GM23338 (cell line): ENCODE measurements at regions not wholly inside any gene's neighbourhood (a gene's known extent, or its start where the extent isn't known, plus 50 kb on each side); places are given as distances from the start of the nearest gene placed in this dataset.

Experiments used
- CREB1 ChIP-seq: fragments of 250-450 bp; sonication (Bioruptor Pico); IDR thresholded peaks from 2 replicates; pipeline ENCODE4 v1.5.0; 2020; ENCODE audit warnings: low read depth, mild to moderate bottlenecking, moderate library complexity
- EZH2 ChIP-seq: fragments of 200-600 bp; sonication (generic); IDR thresholded peaks from one replicate; pipeline ENCODE4 v1.8.0; 2017; ENCODE audit warnings: antibody characterized with exemption, mild to moderate bottlenecking, low read depth; ENCODE audit not compliant: unreplicated experiment
- EZH2phosphoT487 ChIP-seq: fragments of 200-600 bp; sonication (generic); IDR thresholded peaks from one replicate; pipeline ENCODE4 v1.8.1; 2018; ENCODE audit warnings: antibody characterized with exemption; ENCODE audit not compliant: unreplicated experiment
- JUNB ChIP-seq: IDR thresholded peaks from one replicate; pipeline ENCODE4 v1.6.1; 2016; ENCODE audit warnings: antibody characterized with exemption; ENCODE audit not compliant: unreplicated experiment
- POLR2AphosphoS5 ChIP-seq: IDR thresholded peaks from 2 replicates; pipeline ENCODE4 v1.6.1; 2016; ENCODE audit warnings: antibody characterized with exemption, low read depth
- ZNF114 ChIP-seq: fragments of 250-450 bp; sonication (Bioruptor Pico); IDR thresholded peaks from 2 replicates; pipeline ENCODE4 v1.5.0; 2020; ENCODE audit warnings: mild to moderate bottlenecking, moderate library complexity
- ZNF331 ChIP-seq: fragments of 250-450 bp; sonication (Bioruptor Pico); IDR thresholded peaks from 2 replicates; pipeline ENCODE4 v1.5.0; 2020; ENCODE audit warnings: low read depth, mild to moderate bottlenecking, moderate library complexity
- TF ChIP-seq, protein P1 (sequence below), 2 experiments: fragments of 200-600 bp in 1 of 2; sonication (generic) in 1 of 2; conservative IDR thresholded peaks; 2 replicates each; pipeline versions ENCODE4 v1.5.1 to v1.6.1; 2016 to 2017; ENCODE audit warnings: antibody characterized with exemption in 2 of 2, low read depth in 2 of 2, mild to moderate bottlenecking in 2 of 2, moderate library complexity in 1 of 2
- TF ChIP-seq, protein P2 (sequence below): IDR thresholded peaks from one replicate; pipeline ENCODE4 v1.6.1; 2018; ENCODE audit warnings: antibody characterized with exemption; ENCODE audit not compliant: unreplicated experiment
- TF ChIP-seq, protein P3 (sequence below): IDR thresholded peaks from 2 replicates; pipeline ENCODE4 v1.6.1; 2016; ENCODE audit warnings: antibody characterized with exemption

DNA sequence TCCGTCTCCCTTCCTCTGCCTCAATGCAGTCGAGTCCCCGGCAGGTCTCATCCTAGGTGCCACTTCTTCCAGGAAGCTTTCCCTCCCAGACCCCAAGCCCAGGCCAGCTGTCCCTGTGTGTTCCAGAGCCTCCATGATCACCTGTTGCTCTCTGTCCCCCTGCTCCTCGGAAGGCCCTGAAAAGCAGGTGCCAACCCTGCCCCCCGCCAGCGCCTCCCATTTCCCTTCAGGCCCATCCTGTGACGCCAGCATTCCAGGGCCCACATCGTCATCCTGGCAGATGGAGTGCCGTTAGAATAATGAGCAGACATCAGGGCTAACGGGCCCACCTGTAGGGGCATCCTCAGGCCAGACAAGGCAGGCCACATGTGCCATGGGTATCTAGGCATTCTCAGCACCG, 253.0 kb upstream of the PPP2R2D start:
- TF ChIP-seq, protein P1, sequence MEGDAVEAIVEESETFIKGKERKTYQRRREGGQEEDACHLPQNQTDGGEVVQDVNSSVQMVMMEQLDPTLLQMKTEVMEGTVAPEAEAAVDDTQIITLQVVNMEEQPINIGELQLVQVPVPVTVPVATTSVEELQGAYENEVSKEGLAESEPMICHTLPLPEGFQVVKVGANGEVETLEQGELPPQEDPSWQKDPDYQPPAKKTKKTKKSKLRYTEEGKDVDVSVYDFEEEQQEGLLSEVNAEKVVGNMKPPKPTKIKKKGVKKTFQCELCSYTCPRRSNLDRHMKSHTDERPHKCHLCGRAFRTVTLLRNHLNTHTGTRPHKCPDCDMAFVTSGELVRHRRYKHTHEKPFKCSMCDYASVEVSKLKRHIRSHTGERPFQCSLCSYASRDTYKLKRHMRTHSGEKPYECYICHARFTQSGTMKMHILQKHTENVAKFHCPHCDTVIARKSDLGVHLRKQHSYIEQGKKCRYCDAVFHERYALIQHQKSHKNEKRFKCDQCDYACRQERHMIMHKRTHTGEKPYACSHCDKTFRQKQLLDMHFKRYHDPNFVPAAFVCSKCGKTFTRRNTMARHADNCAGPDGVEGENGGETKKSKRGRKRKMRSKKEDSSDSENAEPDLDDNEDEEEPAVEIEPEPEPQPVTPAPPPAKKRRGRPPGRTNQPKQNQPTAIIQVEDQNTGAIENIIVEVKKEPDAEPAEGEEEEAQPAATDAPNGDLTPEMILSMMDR (conservative IDR thresholded peaks at IDR 0.05; ENCODE audit: low read depth in 2 of 2) = no peak
- TF ChIP-seq POLR2AphosphoS5 (no peak), CREB1 (no peak), ZNF114 (CRISPR knock-in tag) (no peak), EZH2 (no peak), JUNB (no peak), EZH2phosphoT487 (no peak), ZNF331 (no peak)
- TF ChIP-seq, protein P2, sequence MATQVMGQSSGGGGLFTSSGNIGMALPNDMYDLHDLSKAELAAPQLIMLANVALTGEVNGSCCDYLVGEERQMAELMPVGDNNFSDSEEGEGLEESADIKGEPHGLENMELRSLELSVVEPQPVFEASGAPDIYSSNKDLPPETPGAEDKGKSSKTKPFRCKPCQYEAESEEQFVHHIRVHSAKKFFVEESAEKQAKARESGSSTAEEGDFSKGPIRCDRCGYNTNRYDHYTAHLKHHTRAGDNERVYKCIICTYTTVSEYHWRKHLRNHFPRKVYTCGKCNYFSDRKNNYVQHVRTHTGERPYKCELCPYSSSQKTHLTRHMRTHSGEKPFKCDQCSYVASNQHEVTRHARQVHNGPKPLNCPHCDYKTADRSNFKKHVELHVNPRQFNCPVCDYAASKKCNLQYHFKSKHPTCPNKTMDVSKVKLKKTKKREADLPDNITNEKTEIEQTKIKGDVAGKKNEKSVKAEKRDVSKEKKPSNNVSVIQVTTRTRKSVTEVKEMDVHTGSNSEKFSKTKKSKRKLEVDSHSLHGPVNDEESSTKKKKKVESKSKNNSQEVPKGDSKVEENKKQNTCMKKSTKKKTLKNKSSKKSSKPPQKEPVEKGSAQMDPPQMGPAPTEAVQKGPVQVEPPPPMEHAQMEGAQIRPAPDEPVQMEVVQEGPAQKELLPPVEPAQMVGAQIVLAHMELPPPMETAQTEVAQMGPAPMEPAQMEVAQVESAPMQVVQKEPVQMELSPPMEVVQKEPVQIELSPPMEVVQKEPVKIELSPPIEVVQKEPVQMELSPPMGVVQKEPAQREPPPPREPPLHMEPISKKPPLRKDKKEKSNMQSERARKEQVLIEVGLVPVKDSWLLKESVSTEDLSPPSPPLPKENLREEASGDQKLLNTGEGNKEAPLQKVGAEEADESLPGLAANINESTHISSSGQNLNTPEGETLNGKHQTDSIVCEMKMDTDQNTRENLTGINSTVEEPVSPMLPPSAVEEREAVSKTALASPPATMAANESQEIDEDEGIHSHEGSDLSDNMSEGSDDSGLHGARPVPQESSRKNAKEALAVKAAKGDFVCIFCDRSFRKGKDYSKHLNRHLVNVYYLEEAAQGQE = no peak
- TF ChIP-seq, protein P3, sequence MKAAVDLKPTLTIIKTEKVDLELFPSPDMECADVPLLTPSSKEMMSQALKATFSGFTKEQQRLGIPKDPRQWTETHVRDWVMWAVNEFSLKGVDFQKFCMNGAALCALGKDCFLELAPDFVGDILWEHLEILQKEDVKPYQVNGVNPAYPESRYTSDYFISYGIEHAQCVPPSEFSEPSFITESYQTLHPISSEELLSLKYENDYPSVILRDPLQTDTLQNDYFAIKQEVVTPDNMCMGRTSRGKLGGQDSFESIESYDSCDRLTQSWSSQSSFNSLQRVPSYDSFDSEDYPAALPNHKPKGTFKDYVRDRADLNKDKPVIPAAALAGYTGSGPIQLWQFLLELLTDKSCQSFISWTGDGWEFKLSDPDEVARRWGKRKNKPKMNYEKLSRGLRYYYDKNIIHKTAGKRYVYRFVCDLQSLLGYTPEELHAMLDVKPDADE = no peak
